ENCODE measurements at regions not wholly inside any gene's neighbourhood (a gene's known extent, or its start where the extent isn't known, plus 50 kb on each side); places are given as distances from the start of the nearest gene placed in this dataset.

DNA sequence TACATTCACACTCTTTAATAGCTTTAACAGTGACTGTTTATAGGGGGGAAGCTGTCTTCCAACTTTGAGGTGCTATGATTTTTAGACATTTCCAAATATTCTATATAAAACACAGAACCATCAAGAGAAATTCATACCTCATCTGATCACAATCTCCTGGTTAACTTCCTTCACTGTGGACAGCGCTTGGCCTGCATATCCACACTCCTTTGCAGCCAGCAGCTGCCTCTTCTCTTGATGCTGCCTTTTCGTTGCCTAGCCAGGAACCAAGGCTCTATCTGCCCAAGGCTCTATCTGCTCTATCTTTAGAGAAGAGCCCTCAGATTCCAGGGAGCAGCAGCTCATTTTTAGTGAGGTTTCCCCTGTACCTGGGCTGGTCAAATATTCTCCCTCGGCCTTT is 252.0 kb downstream of the PTEN start:
- DNase-seq (ENCODE audit: low spot score) = no peak
- Mint-ChIP-seq H3K27me3 (ENCODE audit: low read depth) (no peaks in the 10 kb centered on the region), H3K4me3 (no peak overlapping the region), H3K27ac (no peak overlapping the region), H3K9me3 (no peaks in the 10 kb centered on the region), H3K4me1 (peaks cover 15% of the 10 kb centered on the region), H3K36me3 (no peaks in the 10 kb centered on the region)
- TF ChIP-seq, protein P1, sequence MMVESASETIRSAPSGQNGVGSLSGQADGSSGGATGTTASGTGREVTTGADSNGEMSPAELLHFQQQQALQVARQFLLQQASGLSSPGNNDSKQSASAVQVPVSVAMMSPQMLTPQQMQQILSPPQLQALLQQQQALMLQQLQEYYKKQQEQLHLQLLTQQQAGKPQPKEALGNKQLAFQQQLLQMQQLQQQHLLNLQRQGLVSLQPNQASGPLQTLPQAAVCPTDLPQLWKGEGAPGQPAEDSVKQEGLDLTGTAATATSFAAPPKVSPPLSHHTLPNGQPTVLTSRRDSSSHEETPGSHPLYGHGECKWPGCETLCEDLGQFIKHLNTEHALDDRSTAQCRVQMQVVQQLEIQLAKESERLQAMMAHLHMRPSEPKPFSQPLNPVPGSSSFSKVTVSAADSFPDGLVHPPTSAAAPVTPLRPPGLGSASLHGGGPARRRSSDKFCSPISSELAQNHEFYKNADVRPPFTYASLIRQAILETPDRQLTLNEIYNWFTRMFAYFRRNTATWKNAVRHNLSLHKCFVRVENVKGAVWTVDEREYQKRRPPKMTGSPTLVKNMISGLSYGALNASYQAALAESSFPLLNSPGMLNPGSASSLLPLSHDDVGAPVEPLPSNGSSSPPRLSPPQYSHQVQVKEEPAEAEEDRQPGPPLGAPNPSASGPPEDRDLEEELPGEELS (CRISPR knock-in tag; IDR thresholded peaks at IDR 0.05) = no peak
- TF ChIP-seq GRHL2 (CRISPR knock-in tag; IDR thresholded peaks at IDR 0.05; ENCODE audit: insufficient replicate concordance, severe bottlenecking) (no peak), ZBTB21 (CRISPR knock-in tag; IDR thresholded peaks at IDR 0.05; ENCODE audit: borderline replicate concordance) (no peak), FOXK1 (CRISPR knock-in tag; IDR thresholded peaks at IDR 0.05) (no peak), ZNF232 (CRISPR knock-in tag; IDR thresholded peaks at IDR 0.05) (no peak), CREM (CRISPR knock-in tag; IDR thresholded peaks at IDR 0.05) (no peak), ZNF263 (CRISPR knock-in tag; IDR thresholded peaks at IDR 0.05; ENCODE audit: low read depth) (no peak), SOX15 (CRISPR knock-in tag; IDR thresholded peaks at IDR 0.05) (no peak), SP1 (CRISPR knock-in tag; conservative IDR thresholded peaks at IDR 0.05) (no peak), ZNF121 (CRISPR knock-in tag; IDR thresholded peaks at IDR 0.05) (no peak), KAT7 (CRISPR knock-in tag; IDR thresholded peaks at IDR 0.05; ENCODE audit: borderline replicate concordance) (no peak), NFYB (CRISPR knock-in tag; conservative IDR thresholded peaks at IDR 0.05; ENCODE audit: low read depth) (no peak)
- TF ChIP-seq, protein P2, sequence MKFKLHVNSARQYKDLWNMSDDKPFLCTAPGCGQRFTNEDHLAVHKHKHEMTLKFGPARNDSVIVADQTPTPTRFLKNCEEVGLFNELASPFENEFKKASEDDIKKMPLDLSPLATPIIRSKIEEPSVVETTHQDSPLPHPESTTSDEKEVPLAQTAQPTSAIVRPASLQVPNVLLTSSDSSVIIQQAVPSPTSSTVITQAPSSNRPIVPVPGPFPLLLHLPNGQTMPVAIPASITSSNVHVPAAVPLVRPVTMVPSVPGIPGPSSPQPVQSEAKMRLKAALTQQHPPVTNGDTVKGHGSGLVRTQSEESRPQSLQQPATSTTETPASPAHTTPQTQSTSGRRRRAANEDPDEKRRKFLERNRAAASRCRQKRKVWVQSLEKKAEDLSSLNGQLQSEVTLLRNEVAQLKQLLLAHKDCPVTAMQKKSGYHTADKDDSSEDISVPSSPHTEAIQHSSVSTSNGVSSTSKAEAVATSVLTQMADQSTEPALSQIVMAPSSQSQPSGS (CRISPR knock-in tag; IDR thresholded peaks at IDR 0.05; ENCODE audit: borderline replicate concordance, low read depth) = no peak
- ChIA-PET POLR2A (interaction anchor here (1.2 kb wide), 1 partner anchor 251 kb away, joined by 3 read pairs; no protein-coding TSS in a partner anchor), CTCF (no interaction called here)
- ATAC-seq = no peak

DNA sequence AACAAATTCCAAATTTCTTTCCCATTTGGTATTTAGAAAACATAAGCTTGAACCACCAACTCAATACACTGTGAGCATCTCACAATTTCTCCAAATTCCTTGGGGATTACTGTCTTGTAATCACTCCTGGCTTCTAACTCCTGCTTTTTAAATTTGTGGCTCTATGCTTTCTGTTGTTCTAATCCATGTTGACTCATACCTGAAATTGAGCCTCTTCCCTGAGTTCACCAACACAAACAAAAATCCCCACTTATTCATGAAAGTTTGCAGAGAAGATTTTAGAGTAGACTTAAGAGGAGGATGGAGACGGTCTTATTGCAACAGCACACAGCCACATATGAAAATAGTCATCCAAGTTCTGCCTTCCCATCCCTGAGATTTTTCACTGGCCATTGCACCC is 252.5 kb downstream of the PTEN start:
- CTCF ChIA-PET = no interaction called here
- DNase-seq (ENCODE audit: low spot score) = no peak
- H3K9me3 Mint-ChIP-seq = no peaks in the 10 kb centered on the region
- H3K4me3 Mint-ChIP-seq = no peak overlapping the region
- POLR2A ChIA-PET = no interaction called here
- peaks cover 15% of the 10 kb centered on the region for H3K4me1 Mint-ChIP-seq
- ATAC-seq = no peak
- H3K36me3 Mint-ChIP-seq = no peaks in the 10 kb centered on the region
- no peak overlapping the region for H3K27ac Mint-ChIP-seq
- no peaks in the 10 kb centered on the region for H3K27me3 Mint-ChIP-seq (ENCODE audit: low read depth)
- TF ChIP-seq TCF7 (CRISPR knock-in tag; IDR thresholded peaks at IDR 0.05; ENCODE audit: low read depth) (no peak), NR3C1 (CRISPR knock-in tag; conservative IDR thresholded peaks at IDR 0.05; ENCODE audit: low read depth) (no peak), MYBL2 (CRISPR knock-in tag; IDR thresholded peaks at IDR 0.05) (no peak), NR2C2 (CRISPR knock-in tag; IDR thresholded peaks at IDR 0.05) (no peak), JUN (CRISPR knock-in tag; IDR thresholded peaks at IDR 0.05) (no peak), SMAD4 (CRISPR knock-in tag; IDR thresholded peaks at IDR 0.05) (no peak)
- TF ChIP-seq, protein P3, sequence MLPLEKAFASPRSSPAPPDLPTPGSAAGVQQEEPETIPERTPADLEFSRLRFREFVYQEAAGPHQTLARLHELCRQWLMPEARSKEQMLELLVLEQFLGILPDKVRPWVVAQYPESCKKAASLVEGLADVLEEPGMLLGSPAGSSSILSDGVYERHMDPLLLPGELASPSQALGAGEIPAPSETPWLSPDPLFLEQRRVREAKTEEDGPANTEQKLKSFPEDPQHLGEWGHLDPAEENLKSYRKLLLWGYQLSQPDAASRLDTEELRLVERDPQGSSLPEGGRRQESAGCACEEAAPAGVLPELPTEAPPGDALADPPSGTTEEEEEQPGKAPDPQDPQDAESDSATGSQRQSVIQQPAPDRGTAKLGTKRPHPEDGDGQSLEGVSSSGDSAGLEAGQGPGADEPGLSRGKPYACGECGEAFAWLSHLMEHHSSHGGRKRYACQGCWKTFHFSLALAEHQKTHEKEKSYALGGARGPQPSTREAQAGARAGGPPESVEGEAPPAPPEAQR (CRISPR knock-in tag; IDR thresholded peaks at IDR 0.05) = no peak
- TF ChIP-seq, protein P4, sequence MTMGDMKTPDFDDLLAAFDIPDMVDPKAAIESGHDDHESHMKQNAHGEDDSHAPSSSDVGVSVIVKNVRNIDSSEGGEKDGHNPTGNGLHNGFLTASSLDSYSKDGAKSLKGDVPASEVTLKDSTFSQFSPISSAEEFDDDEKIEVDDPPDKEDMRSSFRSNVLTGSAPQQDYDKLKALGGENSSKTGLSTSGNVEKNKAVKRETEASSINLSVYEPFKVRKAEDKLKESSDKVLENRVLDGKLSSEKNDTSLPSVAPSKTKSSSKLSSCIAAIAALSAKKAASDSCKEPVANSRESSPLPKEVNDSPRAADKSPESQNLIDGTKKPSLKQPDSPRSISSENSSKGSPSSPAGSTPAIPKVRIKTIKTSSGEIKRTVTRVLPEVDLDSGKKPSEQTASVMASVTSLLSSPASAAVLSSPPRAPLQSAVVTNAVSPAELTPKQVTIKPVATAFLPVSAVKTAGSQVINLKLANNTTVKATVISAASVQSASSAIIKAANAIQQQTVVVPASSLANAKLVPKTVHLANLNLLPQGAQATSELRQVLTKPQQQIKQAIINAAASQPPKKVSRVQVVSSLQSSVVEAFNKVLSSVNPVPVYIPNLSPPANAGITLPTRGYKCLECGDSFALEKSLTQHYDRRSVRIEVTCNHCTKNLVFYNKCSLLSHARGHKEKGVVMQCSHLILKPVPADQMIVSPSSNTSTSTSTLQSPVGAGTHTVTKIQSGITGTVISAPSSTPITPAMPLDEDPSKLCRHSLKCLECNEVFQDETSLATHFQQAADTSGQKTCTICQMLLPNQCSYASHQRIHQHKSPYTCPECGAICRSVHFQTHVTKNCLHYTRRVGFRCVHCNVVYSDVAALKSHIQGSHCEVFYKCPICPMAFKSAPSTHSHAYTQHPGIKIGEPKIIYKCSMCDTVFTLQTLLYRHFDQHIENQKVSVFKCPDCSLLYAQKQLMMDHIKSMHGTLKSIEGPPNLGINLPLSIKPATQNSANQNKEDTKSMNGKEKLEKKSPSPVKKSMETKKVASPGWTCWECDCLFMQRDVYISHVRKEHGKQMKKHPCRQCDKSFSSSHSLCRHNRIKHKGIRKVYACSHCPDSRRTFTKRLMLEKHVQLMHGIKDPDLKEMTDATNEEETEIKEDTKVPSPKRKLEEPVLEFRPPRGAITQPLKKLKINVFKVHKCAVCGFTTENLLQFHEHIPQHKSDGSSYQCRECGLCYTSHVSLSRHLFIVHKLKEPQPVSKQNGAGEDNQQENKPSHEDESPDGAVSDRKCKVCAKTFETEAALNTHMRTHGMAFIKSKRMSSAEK (CRISPR knock-in tag; IDR thresholded peaks at IDR 0.05; ENCODE audit: borderline replicate concordance) = no peak
- TF ChIP-seq, protein P5, sequence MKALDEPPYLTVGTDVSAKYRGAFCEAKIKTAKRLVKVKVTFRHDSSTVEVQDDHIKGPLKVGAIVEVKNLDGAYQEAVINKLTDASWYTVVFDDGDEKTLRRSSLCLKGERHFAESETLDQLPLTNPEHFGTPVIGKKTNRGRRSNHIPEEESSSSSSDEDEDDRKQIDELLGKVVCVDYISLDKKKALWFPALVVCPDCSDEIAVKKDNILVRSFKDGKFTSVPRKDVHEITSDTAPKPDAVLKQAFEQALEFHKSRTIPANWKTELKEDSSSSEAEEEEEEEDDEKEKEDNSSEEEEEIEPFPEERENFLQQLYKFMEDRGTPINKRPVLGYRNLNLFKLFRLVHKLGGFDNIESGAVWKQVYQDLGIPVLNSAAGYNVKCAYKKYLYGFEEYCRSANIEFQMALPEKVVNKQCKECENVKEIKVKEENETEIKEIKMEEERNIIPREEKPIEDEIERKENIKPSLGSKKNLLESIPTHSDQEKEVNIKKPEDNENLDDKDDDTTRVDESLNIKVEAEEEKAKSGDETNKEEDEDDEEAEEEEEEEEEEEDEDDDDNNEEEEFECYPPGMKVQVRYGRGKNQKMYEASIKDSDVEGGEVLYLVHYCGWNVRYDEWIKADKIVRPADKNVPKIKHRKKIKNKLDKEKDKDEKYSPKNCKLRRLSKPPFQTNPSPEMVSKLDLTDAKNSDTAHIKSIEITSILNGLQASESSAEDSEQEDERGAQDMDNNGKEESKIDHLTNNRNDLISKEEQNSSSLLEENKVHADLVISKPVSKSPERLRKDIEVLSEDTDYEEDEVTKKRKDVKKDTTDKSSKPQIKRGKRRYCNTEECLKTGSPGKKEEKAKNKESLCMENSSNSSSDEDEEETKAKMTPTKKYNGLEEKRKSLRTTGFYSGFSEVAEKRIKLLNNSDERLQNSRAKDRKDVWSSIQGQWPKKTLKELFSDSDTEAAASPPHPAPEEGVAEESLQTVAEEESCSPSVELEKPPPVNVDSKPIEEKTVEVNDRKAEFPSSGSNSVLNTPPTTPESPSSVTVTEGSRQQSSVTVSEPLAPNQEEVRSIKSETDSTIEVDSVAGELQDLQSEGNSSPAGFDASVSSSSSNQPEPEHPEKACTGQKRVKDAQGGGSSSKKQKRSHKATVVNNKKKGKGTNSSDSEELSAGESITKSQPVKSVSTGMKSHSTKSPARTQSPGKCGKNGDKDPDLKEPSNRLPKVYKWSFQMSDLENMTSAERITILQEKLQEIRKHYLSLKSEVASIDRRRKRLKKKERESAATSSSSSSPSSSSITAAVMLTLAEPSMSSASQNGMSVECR (CRISPR knock-in tag; IDR thresholded peaks at IDR 0.05; ENCODE audit: borderline replicate concordance) = no peak
- TF ChIP-seq, protein P2 (CRISPR knock-in tag; IDR thresholded peaks at IDR 0.05; ENCODE audit: borderline replicate concordance, low read depth) = no peak
